COLO829 (cell line): ENCODE measurements at regions not wholly inside any gene's neighbourhood (a gene's known extent, or its start where the extent isn't known, plus 50 kb on each side); places are given as distances from the start of the nearest gene placed in this dataset.
"Not testable (repeated sequence)": the region's sequence is repeated elsewhere in the genome, so short reads cannot be mapped to it uniquely, and the experiment has no call there.

Experiments used
- DNase-seq: peaks from one replicate; pipeline ENCODE4 v3.0.0; 2012; ENCODE audit warnings: low spot score

- DNase-seq, result no peak
Measured at GRCh38 chr6:140376209-140376608, 1001.8 kb upstream of the CITED2 start.

GRCh38 chr6:140373728-140374127 lies 999.3 kb upstream of the CITED2 start:
- DNase-seq, result not testable (repeated sequence)

GRCh38 chr6:140372064-140372463 lies 997.6 kb upstream of the CITED2 start:
- no peak for DNase-seq

- no peak for DNase-seq
Measured at GRCh38 chr6:140370976-140371870, 996.8 kb upstream of the CITED2 start.

DNA sequence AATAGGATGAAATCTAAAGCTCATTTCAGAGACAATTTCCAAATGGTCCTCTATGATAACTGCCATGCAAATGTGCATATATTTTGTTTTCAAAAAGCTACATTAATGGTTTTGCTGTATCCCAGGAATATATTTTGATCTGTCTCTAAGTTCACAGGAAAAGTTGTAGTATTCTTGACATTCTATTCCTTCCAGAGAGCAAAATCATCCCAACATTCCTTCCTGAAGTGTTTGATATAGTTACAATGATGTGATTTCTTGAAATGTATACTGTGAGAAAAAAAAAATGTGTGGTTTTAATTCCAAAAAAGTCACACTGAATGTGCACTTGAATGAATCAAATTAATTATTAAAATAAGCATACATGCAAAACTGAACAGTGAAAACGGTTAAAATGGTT lies 996.0 kb upstream of the CITED2 start:
- no peak for DNase-seq

GRCh38 chr6:140366991-140367390 lies 992.5 kb upstream of the CITED2 start:
- DNase-seq, result no peak

GRCh38 chr6:140364916-140365315 lies 990.5 kb upstream of the CITED2 start:
- DNase-seq, result no peak

GRCh38 chr6:140360651-140361050 lies 986.2 kb upstream of the CITED2 start:
- no peak for DNase-seq

DNA sequence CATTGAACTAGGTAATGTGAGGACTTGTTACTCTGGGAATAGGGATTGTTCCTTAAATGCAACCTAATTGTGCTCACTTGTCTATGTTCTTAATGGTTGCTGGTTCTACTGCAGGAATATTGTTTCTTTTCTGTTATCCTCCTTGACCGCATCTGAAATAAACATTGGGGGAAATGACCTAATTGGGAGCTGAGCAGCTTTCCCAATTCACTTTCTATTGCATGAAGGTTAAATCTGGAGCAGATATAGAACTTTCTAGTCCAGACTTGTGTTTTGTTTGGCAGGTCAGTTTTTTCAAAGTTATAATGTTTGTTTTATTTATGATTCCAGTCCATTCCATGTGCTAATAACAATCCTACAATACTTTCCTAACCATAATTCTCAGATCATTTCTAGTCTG lies 981.0 kb upstream of the CITED2 start:
- no peak for DNase-seq

DNA sequence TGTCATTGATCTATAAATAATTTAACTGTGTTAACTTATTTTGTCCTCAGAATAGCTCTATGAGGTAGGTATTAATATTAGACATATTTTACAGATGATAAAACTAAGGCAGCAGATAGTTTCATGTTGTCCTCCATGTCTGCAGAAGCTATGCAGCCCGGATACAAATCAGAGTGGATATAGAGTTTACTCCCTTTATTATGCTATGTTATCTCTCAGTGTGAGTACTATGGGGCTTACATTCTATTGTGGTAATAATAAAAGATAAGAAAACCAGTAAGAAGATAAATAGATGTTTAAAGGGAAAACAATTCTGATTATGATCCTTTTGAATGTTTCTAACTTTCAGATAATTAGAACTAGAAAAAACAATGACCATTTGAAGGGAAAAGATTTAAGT lies 979.8 kb upstream of the CITED2 start:
- no peak for DNase-seq

- no peak for DNase-seq
Measured at GRCh38 chr6:140353536-140353935, 979.1 kb upstream of the CITED2 start.

DNA sequence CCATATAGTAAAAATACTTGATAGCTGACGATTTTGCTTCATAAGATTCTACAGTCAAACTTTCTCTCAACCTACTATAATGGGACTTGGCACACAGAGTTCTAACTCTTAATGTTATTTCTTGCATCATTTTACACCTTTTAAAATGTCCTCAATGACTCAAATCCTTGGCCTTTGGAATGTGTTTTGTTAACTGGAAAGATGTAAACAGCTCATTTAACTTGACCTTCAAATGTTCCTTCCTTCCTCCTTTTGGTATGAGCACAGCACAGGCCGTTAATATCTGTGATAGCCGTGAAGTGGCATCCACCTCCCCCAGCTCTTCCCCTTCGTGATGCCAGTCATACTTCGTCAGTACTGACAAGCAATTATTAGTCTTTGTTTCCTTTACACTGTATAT lies 972.0 kb upstream of the CITED2 start:
- DNase-seq, result no peak

DNA sequence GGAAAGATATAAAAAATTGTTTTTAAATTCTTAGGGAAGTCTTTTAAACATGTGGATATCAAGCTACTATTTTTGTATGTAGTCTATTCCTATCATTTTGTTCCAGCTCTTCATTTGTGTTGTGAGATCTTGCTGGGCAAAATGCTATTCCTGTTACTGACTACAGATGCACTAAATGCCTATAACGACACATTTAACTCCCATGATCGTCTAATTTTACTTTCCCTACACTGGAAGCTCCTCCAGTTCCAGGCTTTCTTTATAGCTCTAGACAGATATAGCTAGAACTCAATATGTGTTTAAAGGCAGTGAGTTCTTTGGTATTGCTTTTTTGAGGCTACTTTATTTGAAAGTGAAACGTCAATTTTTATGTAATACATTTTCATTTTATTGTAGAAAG lies 971.5 kb upstream of the CITED2 start:
- no peak for DNase-seq

GRCh38 chr6:140344142-140344913 lies 969.9 kb upstream of the CITED2 start:
- DNase-seq, result no peak

DNA sequence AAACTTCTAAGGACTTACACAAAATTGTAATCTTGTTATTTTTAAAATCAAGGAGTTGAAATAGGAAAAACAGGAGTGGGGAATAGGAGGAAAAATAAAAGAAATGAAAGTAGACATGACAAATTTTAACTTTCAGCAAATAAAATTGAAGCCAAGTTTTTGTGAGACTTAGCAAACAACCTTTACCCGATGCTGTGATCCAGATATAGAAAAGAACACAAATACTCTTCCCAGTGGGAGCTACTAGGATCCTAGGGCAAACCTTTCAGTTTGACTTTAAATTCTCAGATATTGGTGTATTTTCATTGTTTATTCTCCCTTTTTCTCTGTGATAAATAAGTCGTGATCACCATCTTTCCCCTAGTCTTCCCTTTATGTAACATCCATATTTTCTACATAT lies 968.7 kb upstream of the CITED2 start:
- no peak for DNase-seq

- DNase-seq, result no peak
Measured at GRCh38 chr6:140341272-140341671, 966.8 kb upstream of the CITED2 start.

DNA sequence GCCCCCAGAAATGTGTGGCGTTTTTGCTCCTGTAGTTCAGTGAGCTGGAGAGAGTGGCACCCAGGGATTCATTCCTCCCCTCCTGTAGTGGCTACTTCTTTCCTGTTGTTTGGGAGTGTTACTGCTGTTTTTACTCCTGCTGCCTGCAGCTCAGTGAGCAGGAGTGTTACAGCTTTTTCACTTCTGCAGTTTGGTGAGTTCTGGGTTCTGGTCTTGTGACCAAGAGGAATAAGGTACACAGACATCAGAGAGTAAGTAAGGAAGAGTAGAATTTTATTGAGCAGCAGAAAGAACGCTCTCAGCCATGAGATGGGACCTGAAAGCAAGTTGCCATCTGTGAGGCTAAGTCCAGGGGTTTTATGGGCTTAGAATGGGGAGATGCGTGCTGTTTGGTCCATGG lies 966.3 kb upstream of the CITED2 start:
- DNase-seq, result no peak

- DNase-seq, result not testable (repeated sequence)
Measured at GRCh38 chr6:140339084-140339483, 964.6 kb upstream of the CITED2 start.

DNA sequence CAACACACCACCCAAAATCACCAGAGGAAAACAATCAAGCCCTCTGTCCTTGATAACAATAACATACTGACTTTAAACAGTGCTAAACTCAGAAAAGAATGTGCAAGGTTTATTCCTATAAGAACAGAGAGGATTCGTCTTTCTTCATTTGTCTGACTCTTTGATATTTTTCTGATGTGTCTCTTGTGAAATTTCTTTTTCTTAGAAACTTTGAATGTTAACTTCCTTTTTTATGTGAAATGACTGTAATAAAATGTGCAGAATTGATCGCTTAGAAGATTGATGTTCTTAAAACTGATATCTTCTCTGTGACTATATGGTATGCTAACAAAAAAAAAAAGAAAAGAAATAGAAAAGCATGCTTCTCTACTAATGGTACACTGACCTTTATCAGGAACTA lies 947.4 kb upstream of the CITED2 start:
- peak; percentile 2 for DNase-seq

DNA sequence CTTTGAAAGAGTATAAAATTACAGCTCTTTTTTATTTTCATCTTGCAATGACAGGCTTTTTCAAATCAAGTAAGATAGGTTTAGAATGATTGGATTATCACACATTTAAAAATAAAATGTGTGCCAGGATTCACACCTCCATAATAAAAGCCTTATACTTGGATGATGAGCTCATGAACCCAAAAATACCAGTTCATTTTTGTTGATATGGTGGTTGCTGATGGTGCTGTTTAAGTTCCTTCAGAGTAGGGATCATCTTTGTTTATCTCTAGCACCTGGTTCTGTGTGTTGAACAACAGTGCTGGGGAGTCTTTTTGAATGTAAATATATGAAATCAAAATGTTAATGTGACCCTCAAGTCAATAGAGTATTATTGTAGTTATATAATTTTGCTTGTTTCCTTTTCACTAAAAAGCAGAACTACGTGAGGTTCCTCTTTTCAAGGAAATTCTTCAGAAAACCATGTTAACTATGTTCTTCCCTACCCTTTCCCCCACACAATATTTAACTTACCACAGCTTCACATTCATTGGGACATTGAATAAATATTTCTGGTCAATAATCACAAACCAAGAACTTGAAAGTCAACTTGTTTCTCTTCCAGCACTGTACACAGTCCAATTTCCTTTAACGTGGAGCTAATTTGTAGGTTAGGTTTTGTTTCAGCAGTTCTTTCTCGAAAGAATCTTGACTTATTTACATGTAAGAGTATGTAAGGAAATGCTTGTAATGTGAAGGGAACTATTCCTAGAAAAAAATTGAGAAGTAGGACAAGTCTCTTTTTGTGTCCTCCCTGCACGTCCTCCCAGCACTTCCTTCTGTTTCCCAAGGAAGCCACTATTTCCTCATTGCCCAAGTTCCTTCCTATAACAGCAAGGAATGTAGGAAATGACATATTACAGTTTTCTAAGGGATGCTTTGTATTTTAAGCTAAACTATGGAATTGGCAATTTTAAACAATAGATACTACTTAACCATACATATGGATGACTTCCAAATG lies 945.9 kb upstream of the CITED2 start:
- no peak for DNase-seq

GRCh38 chr6:140319209-140319608 lies 944.8 kb upstream of the CITED2 start:
- DNase-seq, result no peak

GRCh38 chr6:140318408-140318807 lies 944.0 kb upstream of the CITED2 start:
- DNase-seq, result no peak
